Esophagus muscularis mucosa (tissue), 4 donors: ENCODE measurements at regions not wholly inside any gene's neighbourhood (a gene's known extent, or its start where the extent isn't known, plus 50 kb on each side); places are given as distances from the start of the nearest gene placed in this dataset.

Experiments
- DNase-seq: peaks from one replicate; pipeline ENCODE4 v3.0.0-alpha.2; 2017; ENCODE audit errors: extremely low spot score
- H3K27ac ChIP-seq, 4 donors: fragments of 200-600 bp; sonication (generic); replicated peaks in 1 of 4; 1 replicate in 3 of 4; 2 replicates in 1 of 4; pipeline ENCODE4 v1.5.1; 2016 to 2019; ENCODE audit warnings: mild to moderate bottlenecking in 1 of 4
- H3K27me3 ChIP-seq, 4 donors: fragments of 200-600 bp; sonication (generic); one replicate each; pipeline versions ENCODE4 v1.5.1 to v1.6.0; 2016 to 2019
- H3K36me3 ChIP-seq, 4 donors: fragments of 200-600 bp; sonication (generic); one replicate each; pipeline ENCODE4 v1.5.1; 2016 to 2019
- H3K4me1 ChIP-seq, 4 donors: fragments of 200-600 bp; sonication (generic); one replicate each; pipeline ENCODE4 v1.5.1; 2016 to 2019
- H3K4me3 ChIP-seq, 4 donors: fragments of 200-600 bp; sonication (generic); 1 replicate in 2 of 4; 2 replicates in 2 of 4; pipeline ENCODE4 v1.5.1; 2016 to 2019; ENCODE audit warnings: mild to moderate bottlenecking in 4 of 4, moderate library complexity in 1 of 4
- H3K9me3 ChIP-seq, 4 donors: fragments of 200-600 bp; sonication (generic); 1 replicate in 3 of 4; 2 replicates in 1 of 4; pipeline ENCODE4 v1.5.1; 2016 to 2019
- CTCF ChIP-seq, 3 experiments: fragments of 200-600 bp in 2 of 3; fragments of 450-650 bp in 1 of 3; sonication (generic) in 2 of 3; IDR thresholded peaks; one replicate each; pipeline ENCODE4 v1.5.1; 2017 to 2019; ENCODE audit warnings: antibody characterized with exemption in 3 of 3, mild to moderate bottlenecking in 2 of 3, moderate library complexity in 1 of 3
- EP300 ChIP-seq: sonication (generic); formaldehyde crosslinking; IDR thresholded peaks from one replicate; pipeline ENCODE4 v1.6.1; 2017; ENCODE audit warnings: antibody characterized with exemption
- POLR2A ChIP-seq: fragments of 450-650 bp; IDR thresholded peaks from one replicate; pipeline ENCODE4 v1.6.1; 2017; ENCODE audit warnings: antibody characterized with exemption, moderate library complexity, mild to moderate bottlenecking, low read depth
- POLR2AphosphoS5 ChIP-seq, 2 donors: sonication (generic); formaldehyde crosslinking; IDR thresholded peaks; one replicate each; pipeline ENCODE4 v1.6.1; 2017; ENCODE audit warnings: antibody characterized with exemption in 2 of 2
- WGBS: methylation state at CpG from one replicate; pipeline ENCODE4 v1.1.5; 2018; 5-methylcytosine and 5-hydroxymethylcytosine counted together
- intact Hi-C: fragments of 100-400 bp; cut with DNase I; formaldehyde crosslinking; loops from one replicate; pipeline ENCODE4 v1.15.1; 2023

GRCh38 chr1:96931136-96931535 lies 209.6 kb downstream of the PTBP2 start:
- Histone ChIP-seq H3K4me1 (peaks cover 0 to 14% (median 14%) of the 10 kb centered on the region in 4 donors), H3K36me3 (no peaks in the 10 kb centered on the region), H3K4me3 (no peak overlapping the region), H3K9me3 (no peaks in the 10 kb centered on the region), H3K27me3 (no peaks in the 10 kb centered on the region), H3K27ac (no peak overlapping the region)
- TF ChIP-seq CTCF (IDR thresholded peaks at IDR 0.05) = no peak
- no peak for TF ChIP-seq POLR2A
- TF ChIP-seq POLR2AphosphoS5 (IDR thresholded peaks at IDR 0.05) = no peak
- TF ChIP-seq EP300 = no peak
- no peak for DNase-seq
- intact Hi-C loops = no loop called here

GRCh38 chr1:96934282-96934681 lies 212.7 kb downstream of the PTBP2 start:
- intact Hi-C loops = no loop called here

DNA sequence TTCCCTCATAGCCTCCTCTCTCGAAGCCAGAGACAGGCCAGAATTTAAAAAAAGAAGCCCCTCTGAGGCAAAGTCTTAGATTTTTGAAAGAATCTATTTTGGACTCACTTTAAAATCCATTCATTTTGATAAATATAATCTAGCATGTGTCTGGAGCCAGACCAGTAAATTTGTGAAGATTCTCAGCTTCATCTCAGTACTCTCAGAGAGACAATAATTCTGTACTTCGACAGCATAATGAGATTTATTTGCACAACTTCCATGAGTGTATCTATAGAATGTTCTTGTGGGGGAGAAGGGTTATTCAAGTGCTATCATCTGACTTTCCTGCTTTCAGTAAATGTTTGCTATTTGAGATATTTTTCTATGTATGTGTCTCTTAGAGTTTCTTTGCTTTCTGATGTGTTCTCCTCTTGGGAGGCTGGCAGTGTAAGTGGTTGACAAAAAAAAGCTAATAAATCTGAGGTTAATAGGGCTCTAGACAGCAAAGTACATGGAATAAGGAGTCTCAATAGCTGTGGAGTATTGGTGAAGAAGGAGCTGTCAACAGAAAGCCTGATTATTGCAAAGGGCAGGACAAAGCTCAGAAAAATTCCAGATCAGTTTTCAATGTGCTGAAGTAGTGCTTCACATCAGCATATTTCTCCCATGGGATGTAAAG lies 223.0 kb downstream of the PTBP2 start:
- Histone ChIP-seq H3K4me1 (peaks cover 0 to 6% (median 0%) of the 10 kb centered on the region in 4 donors), H3K27ac (no peak overlapping the region), H3K9me3 (no peaks in the 10 kb centered on the region), H3K36me3 (no peaks in the 10 kb centered on the region), H3K27me3 (no peaks in the 10 kb centered on the region), H3K4me3 (no peak overlapping the region)
- no peak for DNase-seq
- WGBS = 64% methylated on average over 2 of the region's 2 CpGs
- TF ChIP-seq EP300 = no peak
- TF ChIP-seq CTCF (IDR thresholded peaks at IDR 0.05) = no peak
- no peak for TF ChIP-seq POLR2A
- no peak for TF ChIP-seq POLR2AphosphoS5 (IDR thresholded peaks at IDR 0.05)
- intact Hi-C loops = no loop called here

More at GRCh38 chr1:96934282-96934681, 212.7 kb downstream of the PTBP2 start:
- Histone ChIP-seq H3K4me3 (no peak overlapping the region), H3K4me1 (peaks cover 0 to 14% (median 14%) of the 10 kb centered on the region in 4 donors), H3K36me3 (no peaks in the 10 kb centered on the region), H3K9me3 (no peaks in the 10 kb centered on the region), H3K27me3 (no peaks in the 10 kb centered on the region), H3K27ac (no peak overlapping the region)
- TF ChIP-seq POLR2AphosphoS5 (IDR thresholded peaks at IDR 0.05) (no peak), CTCF (IDR thresholded peaks at IDR 0.05) (no peak), POLR2A (no peak), EP300 (no peak)
- WGBS = 58% methylated on average over 3 of the region's 3 CpGs
- DNase-seq = no peak

GRCh38 chr1:96945509-96946084 lies 224.0 kb downstream of the PTBP2 start:
- Histone ChIP-seq H3K27me3 (no peaks in the 10 kb centered on the region), H3K4me3 (no peak overlapping the region), H3K36me3 (no peaks in the 10 kb centered on the region), H3K27ac (no peak overlapping the region), H3K9me3 (no peaks in the 10 kb centered on the region), H3K4me1 (peaks cover 0 to 6% (median 0%) of the 10 kb centered on the region in 4 donors)
- no peak for DNase-seq
- TF ChIP-seq CTCF (IDR thresholded peaks at IDR 0.05) (no peak), POLR2AphosphoS5 (IDR thresholded peaks at IDR 0.05) (no peak), POLR2A (no peak), EP300 (no peak)
- WGBS = 95% methylated on average over 6 of the region's 6 CpGs
- intact Hi-C loops = no loop called here
